ENCODE measurements at regions not wholly inside any gene's neighbourhood (a gene's known extent, or its start where the extent isn't known, plus 50 kb on each side); places are given as distances from the start of the nearest gene placed in this dataset.

DNA sequence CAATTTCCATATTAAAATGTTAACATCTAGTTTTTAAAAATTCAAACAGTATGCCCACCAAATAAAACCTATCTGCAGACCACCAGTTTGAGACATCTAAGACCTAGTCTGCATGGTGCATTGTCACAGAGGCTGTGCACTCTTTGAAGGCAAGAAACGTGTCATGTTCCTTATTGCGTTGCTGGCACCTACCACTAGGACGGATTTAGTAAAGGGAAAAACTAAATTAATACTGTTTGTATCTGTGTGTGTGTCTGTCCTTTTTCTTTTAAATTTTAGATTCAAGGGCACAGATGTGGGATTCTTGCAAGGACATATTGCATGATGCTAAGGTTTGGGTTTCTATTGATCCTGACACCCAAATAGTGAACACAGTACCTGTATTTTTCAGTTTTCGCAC lies 481.4 kb downstream of the UQCRFS1 start:
- no peaks in the 10 kb centered on the region for H3K36me3 ChIP-seq (ENCODE audit: control insufficient read depth in 2 of 2, insufficient read depth in 2 of 2, low read length in 1 of 2)
- intact Hi-C loops (cut with micrococcal nuclease; ENCODE audit: unreplicated experiment), result loop anchor here (10.0 kb wide), 1 partner anchor 143 kb away; no protein-coding TSS in a partner anchor
- H2AFZ ChIP-seq (ENCODE audit: control insufficient read depth, low read depth, low read length), result no peak overlapping the region
- no peaks in the 10 kb centered on the region for H3K9me3 ChIP-seq (replicated peaks; ENCODE audit: control insufficient read depth, insufficient read depth, low read length)
- BruUV-seq (replicated peaks), result no TSS peak
- WGBS (ENCODE audit: insufficient coverage, insufficient replicate concordance, low lambda C conversion rate, missing lambda C conversion rate), result 16% methylated on average over 4 of the region's 4 CpGs
- ChIA-PET POLR2A (no interaction called here), CTCF (no interaction called here), SMC1A (ENCODE audit: uncharacterized antibody, unreplicated experiment) (no interaction called here), RAD21 (ENCODE audit: unreplicated experiment) (no interaction called here)
- no peak overlapping the region for H3K9ac ChIP-seq (ENCODE audit: control insufficient read depth, insufficient read depth, low read length)
- in situ Hi-C loops (cut with MboI), result no loop called here
- DNase-seq (ENCODE audit: low read depth, low spot score) (no peak), FAIRE-seq (no peak), ATAC-seq (no peak)
- H3K27ac ChIP-seq (ENCODE audit: control insufficient read depth, insufficient read depth), result no peak overlapping the region
- H3K4me3 ChIP-seq, result no peak overlapping the region
- no peak overlapping the region for H3K4me2 ChIP-seq (ENCODE audit: control insufficient read depth, insufficient read depth)
- H3K4me1 ChIP-seq (ENCODE audit: control insufficient read depth, insufficient read depth, low read length), result no peaks in the 10 kb centered on the region
- TF ChIP-seq POLR2AphosphoS2 (IDR thresholded peaks at IDR 0.05; ENCODE audit: low read depth, low read length), result no peak
- TF ChIP-seq, protein P1, sequence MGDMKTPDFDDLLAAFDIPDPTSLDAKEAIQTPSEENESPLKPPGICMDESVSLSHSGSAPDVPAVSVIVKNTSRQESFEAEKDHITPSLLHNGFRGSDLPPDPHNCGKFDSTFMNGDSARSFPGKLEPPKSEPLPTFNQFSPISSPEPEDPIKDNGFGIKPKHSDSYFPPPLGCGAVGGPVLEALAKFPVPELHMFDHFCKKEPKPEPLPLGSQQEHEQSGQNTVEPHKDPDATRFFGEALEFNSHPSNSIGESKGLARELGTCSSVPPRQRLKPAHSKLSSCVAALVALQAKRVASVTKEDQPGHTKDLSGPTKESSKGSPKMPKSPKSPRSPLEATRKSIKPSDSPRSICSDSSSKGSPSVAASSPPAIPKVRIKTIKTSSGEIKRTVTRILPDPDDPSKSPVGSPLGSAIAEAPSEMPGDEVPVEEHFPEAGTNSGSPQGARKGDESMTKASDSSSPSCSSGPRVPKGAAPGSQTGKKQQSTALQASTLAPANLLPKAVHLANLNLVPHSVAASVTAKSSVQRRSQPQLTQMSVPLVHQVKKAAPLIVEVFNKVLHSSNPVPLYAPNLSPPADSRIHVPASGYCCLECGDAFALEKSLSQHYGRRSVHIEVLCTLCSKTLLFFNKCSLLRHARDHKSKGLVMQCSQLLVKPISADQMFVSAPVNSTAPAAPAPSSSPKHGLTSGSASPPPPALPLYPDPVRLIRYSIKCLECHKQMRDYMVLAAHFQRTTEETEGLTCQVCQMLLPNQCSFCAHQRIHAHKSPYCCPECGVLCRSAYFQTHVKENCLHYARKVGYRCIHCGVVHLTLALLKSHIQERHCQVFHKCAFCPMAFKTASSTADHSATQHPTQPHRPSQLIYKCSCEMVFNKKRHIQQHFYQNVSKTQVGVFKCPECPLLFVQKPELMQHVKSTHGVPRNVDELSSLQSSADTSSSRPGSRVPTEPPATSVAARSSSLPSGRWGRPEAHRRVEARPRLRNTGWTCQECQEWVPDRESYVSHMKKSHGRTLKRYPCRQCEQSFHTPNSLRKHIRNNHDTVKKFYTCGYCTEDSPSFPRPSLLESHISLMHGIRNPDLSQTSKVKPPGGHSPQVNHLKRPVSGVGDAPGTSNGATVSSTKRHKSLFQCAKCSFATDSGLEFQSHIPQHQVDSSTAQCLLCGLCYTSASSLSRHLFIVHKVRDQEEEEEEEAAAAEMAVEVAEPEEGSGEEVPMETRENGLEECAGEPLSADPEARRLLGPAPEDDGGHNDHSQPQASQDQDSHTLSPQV (IDR thresholded peaks at IDR 0.05), result no peak
- TF ChIP-seq ZNF274 (IDR thresholded peaks at IDR 0.05; ENCODE audit: insufficient read depth, insufficient read length), result no peak
- TF ChIP-seq, protein P2, sequence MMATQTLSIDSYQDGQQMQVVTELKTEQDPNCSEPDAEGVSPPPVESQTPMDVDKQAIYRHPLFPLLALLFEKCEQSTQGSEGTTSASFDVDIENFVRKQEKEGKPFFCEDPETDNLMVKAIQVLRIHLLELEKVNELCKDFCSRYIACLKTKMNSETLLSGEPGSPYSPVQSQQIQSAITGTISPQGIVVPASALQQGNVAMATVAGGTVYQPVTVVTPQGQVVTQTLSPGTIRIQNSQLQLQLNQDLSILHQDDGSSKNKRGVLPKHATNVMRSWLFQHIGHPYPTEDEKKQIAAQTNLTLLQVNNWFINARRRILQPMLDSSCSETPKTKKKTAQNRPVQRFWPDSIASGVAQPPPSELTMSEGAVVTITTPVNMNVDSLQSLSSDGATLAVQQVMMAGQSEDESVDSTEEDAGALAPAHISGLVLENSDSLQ (IDR thresholded peaks at IDR 0.05), result no peak
- H4K20me1 ChIP-seq (ENCODE audit: control insufficient read depth, insufficient read depth), result no peaks in the 10 kb centered on the region
- H3K27me3 ChIP-seq (replicated peaks in 1 of 2; ENCODE audit: control insufficient read depth in 2 of 2, insufficient read depth in 2 of 2, low read length in 1 of 2), result no peaks in the 10 kb centered on the region
- H3K79me2 ChIP-seq (ENCODE audit: control insufficient read depth, insufficient read depth, low read length), result no peaks in the 10 kb centered on the region
